Effector memory CD4-positive, alpha-beta T cell (primary cell): ENCODE measurements at regions not wholly inside any gene's neighbourhood (a gene's known extent, or its start where the extent isn't known, plus 50 kb on each side); places are given as distances from the start of the nearest gene placed in this dataset.
"Not testable (repeated sequence)": the region's sequence is repeated elsewhere in the genome, so short reads cannot be mapped to it uniquely, and the experiment has no call there.

ENCODE experiments used
- DNase-seq, 3 donors: peaks; one replicate each; pipeline ENCODE4 v3.0.0-alpha.2; 2020
- H3K27ac ChIP-seq: 2 replicates; pipeline ENCODE4 v1.7.0; 2013; ENCODE audit warnings: mild to moderate bottlenecking, low read length, moderate library complexity; ENCODE audit not compliant: insufficient read depth, poor library complexity, severe bottlenecking
- H3K27me3 ChIP-seq: replicated peaks from 2 replicates; pipeline ENCODE4 v1.7.0; 2013; ENCODE audit warnings: mild to moderate bottlenecking, low read length; ENCODE audit not compliant: insufficient read depth, control insufficient read depth, poor library complexity, severe bottlenecking
- H3K36me3 ChIP-seq: 2 replicates; pipeline ENCODE4 v1.7.0; 2013; ENCODE audit warnings: mild to moderate bottlenecking, low read length, moderate library complexity; ENCODE audit not compliant: control insufficient read depth, insufficient read depth
- H3K4me1 ChIP-seq: 2 replicates; pipeline ENCODE4 v1.7.0; 2013; ENCODE audit warnings: low read length, mild to moderate bottlenecking; ENCODE audit not compliant: control insufficient read depth, insufficient read depth, poor library complexity, severe bottlenecking
- H3K4me3 ChIP-seq: 2 replicates; pipeline ENCODE4 v1.7.0; 2013; ENCODE audit warnings: low read length, low read depth, mild to moderate bottlenecking; ENCODE audit not compliant: insufficient read depth, poor library complexity, severe bottlenecking
- H3K9me3 ChIP-seq: 2 replicates; pipeline ENCODE4 v1.7.0; 2013; ENCODE audit warnings: mild to moderate bottlenecking, low read length, moderate library complexity; ENCODE audit not compliant: control insufficient read depth

GRCh38 chr21:16124378-16125138 is 394.8 kb downstream of the USP25 start:
- no peaks in the 10 kb centered on the region for H3K27me3 ChIP-seq

DNA sequence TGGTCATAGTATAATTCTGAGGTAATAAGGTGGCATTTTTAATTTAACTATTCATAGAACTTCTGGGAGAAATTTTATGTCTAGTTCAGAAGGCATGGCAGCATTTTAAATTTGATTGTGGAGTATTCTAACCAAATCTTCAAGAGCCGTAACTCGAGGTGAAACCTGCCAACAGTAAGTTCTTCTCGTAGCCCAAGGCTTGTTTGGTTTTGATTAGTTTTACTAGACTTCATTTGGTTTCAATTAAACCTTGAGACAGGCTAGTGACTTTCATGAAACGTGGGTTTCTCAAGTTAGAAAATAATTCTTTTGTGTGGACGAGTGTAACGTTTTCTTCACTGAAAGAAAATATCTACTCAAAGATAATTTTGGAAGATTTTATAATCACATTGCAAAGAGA is 395.5 kb downstream of the USP25 start:
- DNase-seq, result no peak
- no peaks in the 10 kb centered on the region for H3K4me1 ChIP-seq
- H3K27ac ChIP-seq, result no peak overlapping the region
- no peaks in the 10 kb centered on the region for H3K27me3 ChIP-seq
- H3K9me3 ChIP-seq, result no peaks in the 10 kb centered on the region
- H3K36me3 ChIP-seq, result no peaks in the 10 kb centered on the region
- no peak overlapping the region for H3K4me3 ChIP-seq

More at GRCh38 chr21:16124378-16125138, 394.8 kb downstream of the USP25 start:
- H3K36me3 ChIP-seq, result no peaks in the 10 kb centered on the region
- H3K4me3 ChIP-seq, result no peak overlapping the region
- no peak for DNase-seq
- no peak overlapping the region for H3K27ac ChIP-seq
- no peaks in the 10 kb centered on the region for H3K4me1 ChIP-seq
- H3K9me3 ChIP-seq, result no peaks in the 10 kb centered on the region

GRCh38 chr21:16132453-16132852 is 402.7 kb downstream of the USP25 start:
- not testable (repeated sequence) for H3K36me3 ChIP-seq, H3K27me3 ChIP-seq, DNase-seq, H3K4me1 ChIP-seq, H3K27ac ChIP-seq, H3K4me3 ChIP-seq, H3K9me3 ChIP-seq

DNA sequence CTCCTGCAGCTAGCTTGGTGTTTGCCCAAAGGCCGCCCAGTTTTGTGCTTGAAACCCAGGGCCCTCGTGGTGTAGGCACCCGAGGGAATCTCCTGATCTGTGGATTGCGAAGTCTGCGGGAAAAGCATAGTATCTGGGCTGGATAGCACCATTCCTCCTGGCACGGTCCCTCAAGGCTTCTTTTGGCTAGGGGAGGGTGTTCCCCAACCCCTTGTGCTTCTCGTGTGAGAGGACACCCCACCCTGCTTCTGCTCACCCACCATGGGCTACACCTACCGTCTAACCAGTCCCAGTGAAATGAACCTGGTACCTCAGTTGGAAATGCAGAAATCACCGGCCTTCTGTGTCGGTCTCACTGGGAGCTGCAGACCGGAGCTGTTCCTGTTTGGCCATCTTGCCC is 403.5 kb downstream of the USP25 start:
- H3K9me3 ChIP-seq, result no peaks in the 10 kb centered on the region
- DNase-seq, result no peak
- no peaks in the 10 kb centered on the region for H3K36me3 ChIP-seq
- no peak overlapping the region for H3K4me3 ChIP-seq
- no peaks in the 10 kb centered on the region for H3K4me1 ChIP-seq
- H3K27ac ChIP-seq, result no peak overlapping the region
- no peaks in the 10 kb centered on the region for H3K27me3 ChIP-seq

GRCh38 chr21:16134134-16134533 is 404.4 kb downstream of the USP25 start:
- H3K27me3 ChIP-seq, result no peaks in the 10 kb centered on the region

DNA sequence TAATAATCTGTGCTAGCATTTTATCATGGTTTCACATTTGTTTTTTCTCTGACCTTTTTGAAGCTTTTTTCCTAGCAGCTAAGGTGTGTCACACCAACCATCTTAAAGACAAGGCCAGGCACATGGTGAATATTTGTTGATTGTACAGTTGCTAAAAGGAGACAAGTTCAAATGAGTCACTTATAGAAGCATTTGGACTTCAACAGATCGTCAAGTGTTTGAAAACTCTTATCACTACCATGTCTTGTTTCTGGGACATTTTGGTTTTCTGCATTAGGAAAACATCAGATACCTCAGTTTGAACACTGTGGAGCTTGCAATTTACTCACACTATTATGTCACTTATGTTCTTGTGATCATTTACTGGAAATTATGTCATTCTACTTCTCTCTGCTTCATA is 407.3 kb downstream of the USP25 start:
- H3K4me3 ChIP-seq, result no peak overlapping the region
- no peak for DNase-seq
- no peaks in the 10 kb centered on the region for H3K27me3 ChIP-seq
- no peaks in the 10 kb centered on the region for H3K36me3 ChIP-seq
- H3K27ac ChIP-seq, result no peak overlapping the region
- no peaks in the 10 kb centered on the region for H3K4me1 ChIP-seq
- no peaks in the 10 kb centered on the region for H3K9me3 ChIP-seq

More at GRCh38 chr21:16134134-16134533, 404.4 kb downstream of the USP25 start:
- Histone ChIP-seq H3K4me3 (no peak overlapping the region), H3K9me3 (no peaks in the 10 kb centered on the region), H3K27ac (no peak overlapping the region), H3K4me1 (no peaks in the 10 kb centered on the region), H3K36me3 (no peaks in the 10 kb centered on the region)
- DNase-seq, result no peak

DNA sequence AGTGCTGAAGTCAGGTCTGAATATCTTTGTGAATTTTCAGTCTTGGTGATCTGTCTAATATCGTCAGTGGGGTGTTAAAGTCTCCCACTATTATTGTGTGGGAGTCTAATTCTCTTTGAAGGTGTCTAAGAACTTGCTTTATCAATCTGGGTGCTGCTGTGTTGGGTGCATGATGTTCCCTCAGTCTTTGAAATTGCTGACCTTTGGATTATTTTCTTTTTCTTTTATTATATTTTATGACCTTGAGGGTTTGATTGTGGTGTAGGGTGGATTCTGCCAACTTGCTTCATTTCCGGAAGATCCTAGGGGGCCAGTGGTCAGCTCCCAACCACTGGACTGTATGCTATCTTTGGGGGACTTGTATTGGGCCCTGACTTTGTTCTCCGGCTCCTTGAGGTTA is 415.3 kb downstream of the USP25 start:
- H3K4me3 ChIP-seq, result no peak overlapping the region
- H3K4me1 ChIP-seq, result no peaks in the 10 kb centered on the region
- no peaks in the 10 kb centered on the region for H3K36me3 ChIP-seq
- no peak for DNase-seq
- no peaks in the 10 kb centered on the region for H3K9me3 ChIP-seq
- no peak overlapping the region for H3K27ac ChIP-seq
- no peaks in the 10 kb centered on the region for H3K27me3 ChIP-seq

GRCh38 chr21:16145479-16145878 is 415.7 kb downstream of the USP25 start:
- DNase-seq, result no peak
- H3K9me3 ChIP-seq, result no peaks in the 10 kb centered on the region
- H3K27me3 ChIP-seq, result no peaks in the 10 kb centered on the region
- H3K4me1 ChIP-seq, result no peaks in the 10 kb centered on the region
- H3K4me3 ChIP-seq, result no peak overlapping the region
- H3K36me3 ChIP-seq, result no peaks in the 10 kb centered on the region
- H3K27ac ChIP-seq, result no peak overlapping the region

DNA sequence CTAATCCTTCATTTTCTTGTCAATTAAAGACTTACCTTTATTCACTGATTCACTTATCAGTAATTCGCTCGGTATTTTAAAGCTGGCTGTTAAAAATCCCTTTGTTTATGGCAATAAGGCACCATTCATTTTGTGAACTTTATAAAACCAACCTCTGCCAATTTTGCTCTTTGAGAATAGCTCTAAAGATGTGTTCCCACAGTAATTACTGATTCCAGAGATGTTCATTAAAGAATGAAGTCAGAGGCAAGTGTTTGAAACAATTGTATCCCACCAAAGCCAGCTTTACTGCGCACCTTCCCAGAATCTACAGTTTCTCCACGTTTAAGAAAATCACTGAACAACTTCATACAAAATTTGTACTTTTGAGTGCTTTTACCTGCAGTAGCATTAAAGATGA is 424.5 kb downstream of the USP25 start:
- no peak for DNase-seq
- Histone ChIP-seq H3K9me3 (no peaks in the 10 kb centered on the region), H3K36me3 (no peaks in the 10 kb centered on the region), H3K4me1 (no peaks in the 10 kb centered on the region), H3K27me3 (no peaks in the 10 kb centered on the region), H3K27ac (no peak overlapping the region), H3K4me3 (no peak overlapping the region)

DNA sequence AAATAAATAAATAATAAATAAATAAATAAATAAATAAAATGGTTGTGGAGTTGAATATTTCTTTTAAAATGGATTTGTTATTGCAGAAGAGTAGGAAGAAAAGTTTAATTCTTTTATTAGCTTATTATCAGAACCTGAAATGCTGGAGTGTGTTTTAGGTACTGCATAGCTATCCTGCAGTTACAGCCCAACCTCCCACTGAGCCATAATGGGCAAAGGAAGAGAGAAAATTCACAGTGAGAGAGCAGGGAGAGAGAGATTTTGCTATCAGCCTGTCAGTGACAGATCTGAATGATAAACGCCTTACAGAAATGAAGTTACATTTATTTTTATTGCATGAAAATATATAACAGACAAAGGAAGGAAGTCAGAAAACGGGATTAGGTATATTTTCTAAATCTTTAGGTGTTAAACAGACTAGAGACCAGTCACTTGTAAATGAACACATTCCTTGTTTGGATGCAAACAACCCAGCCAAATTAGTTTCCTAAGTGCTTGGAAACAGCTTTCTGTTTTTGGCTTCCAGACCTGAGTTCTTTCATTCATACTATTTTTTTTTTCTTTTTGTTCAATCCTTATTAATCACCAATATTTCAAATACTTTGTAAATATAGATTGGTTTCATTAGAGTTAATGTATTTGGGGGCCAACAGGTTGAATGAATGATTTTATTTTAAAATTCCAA is 425.3 kb downstream of the USP25 start:
- Histone ChIP-seq H3K27me3 (no peaks in the 10 kb centered on the region), H3K36me3 (no peaks in the 10 kb centered on the region), H3K4me3 (no peak overlapping the region), H3K9me3 (no peaks in the 10 kb centered on the region), H3K4me1 (no peaks in the 10 kb centered on the region), H3K27ac (no peak overlapping the region)
- DNase-seq, result no peak
